Right atrium auricular region (tissue), 2 donors: ENCODE measurements at regions not wholly inside any gene's neighbourhood (a gene's known extent, or its start where the extent isn't known, plus 50 kb on each side); places are given as distances from the start of the nearest gene placed in this dataset.

Experiments
- DNase-seq: peaks from one replicate; pipeline ENCODE4 v3.0.0-alpha.2; 2019; ENCODE audit warnings: low spot score
- H3K27ac ChIP-seq, 2 donors: fragments of 200-600 bp; sonication (generic); 1 replicate in 1 of 2; 2 replicates in 1 of 2; pipeline ENCODE4 v1.5.1; 2016 to 2019
- H3K27me3 ChIP-seq, 2 donors: fragments of 200-600 bp; sonication (generic); one replicate each; pipeline versions ENCODE4 v1.5.1 to v1.6.0; 2017 to 2019
- H3K36me3 ChIP-seq: fragments of 200-600 bp; sonication (generic); one replicate; pipeline ENCODE4 v1.5.1; 2016
- H3K4me1 ChIP-seq, 2 donors: fragments of 200-600 bp; sonication (generic); one replicate each; pipeline versions ENCODE4 v1.5.1 to v1.6.0; 2017 to 2019
- H3K4me3 ChIP-seq, 2 donors: fragments of 200-600 bp; sonication (generic); 1 replicate in 1 of 2; 2 replicates in 1 of 2; pipeline ENCODE4 v1.5.1; 2017 to 2019; ENCODE audit warnings: mild to moderate bottlenecking in 1 of 2, moderate library complexity in 1 of 2
- H3K9me3 ChIP-seq, 2 donors: fragments of 200-600 bp; sonication (generic); one replicate each; pipeline ENCODE4 v1.5.1; 2019
- CTCF ChIP-seq, 2 donors: fragments of 200-600 bp; sonication (generic); IDR thresholded peaks; one replicate each; pipeline ENCODE4 v1.5.1; 2019; ENCODE audit warnings: antibody characterized with exemption in 2 of 2

- H3K9me3 ChIP-seq = no peaks in the 10 kb centered on the region
- no peak for TF ChIP-seq CTCF (IDR thresholded peaks at IDR 0.05)
- peaks cover 0 to 6% of the 10 kb centered on the region in 2 donors for H3K4me1 ChIP-seq
- H3K27ac ChIP-seq = no peak overlapping the region
- H3K36me3 ChIP-seq = no peaks in the 10 kb centered on the region
- no peaks in the 10 kb centered on the region for H3K27me3 ChIP-seq
- no peak overlapping the region for H3K4me3 ChIP-seq
- no peak for DNase-seq
Measured at GRCh38 chr2:219991116-219991515, 363.7 kb downstream of the SLC4A3 start.

GRCh38 chr2:219995399-219995798, 368.0 kb downstream of the SLC4A3 start:
- H3K4me1 ChIP-seq = peaks cover 0 to 6% of the 10 kb centered on the region in 2 donors

GRCh38 chr2:219995991-219996765, 368.7 kb downstream of the SLC4A3 start:
- no peaks in the 10 kb centered on the region for H3K9me3 ChIP-seq

More at GRCh38 chr2:219995399-219995798, 368.0 kb downstream of the SLC4A3 start:
- no peak for TF ChIP-seq CTCF (IDR thresholded peaks at IDR 0.05)
- Histone ChIP-seq H3K4me3 (no peak overlapping the region), H3K9me3 (no peaks in the 10 kb centered on the region), H3K36me3 (no peaks in the 10 kb centered on the region), H3K27ac (no peak overlapping the region), H3K27me3 (no peaks in the 10 kb centered on the region)
- DNase-seq = no peak

GRCh38 chr2:219997341-219997851, 370.0 kb downstream of the SLC4A3 start:
- peak in 1 of 2 donors; percentile 60 for TF ChIP-seq CTCF (IDR thresholded peaks at IDR 0.05)
- Histone ChIP-seq H3K4me3 (no peak overlapping the region), H3K27ac (no peak overlapping the region), H3K36me3 (no peaks in the 10 kb centered on the region), H3K9me3 (no peaks in the 10 kb centered on the region), H3K27me3 (no peaks in the 10 kb centered on the region), H3K4me1 (peaks cover 0 to 6% of the 10 kb centered on the region in 2 donors)
- DNase-seq = no peak

More at GRCh38 chr2:219995991-219996765, 368.7 kb downstream of the SLC4A3 start:
- Histone ChIP-seq H3K4me3 (no peak overlapping the region), H3K36me3 (no peaks in the 10 kb centered on the region), H3K27ac (no peak overlapping the region), H3K27me3 (no peaks in the 10 kb centered on the region), H3K4me1 (peaks cover 0 to 6% of the 10 kb centered on the region in 2 donors)
- DNase-seq = no peak
- no peak for TF ChIP-seq CTCF (IDR thresholded peaks at IDR 0.05)

- H3K36me3 ChIP-seq = no peaks in the 10 kb centered on the region
- no peaks in the 10 kb centered on the region for H3K27me3 ChIP-seq
- peaks cover 0 to 6% of the 10 kb centered on the region in 2 donors for H3K4me1 ChIP-seq
- H3K9me3 ChIP-seq = no peaks in the 10 kb centered on the region
- H3K27ac ChIP-seq = no peak overlapping the region
- no peak for TF ChIP-seq CTCF (IDR thresholded peaks at IDR 0.05)
- DNase-seq = no peak
- no peak overlapping the region for H3K4me3 ChIP-seq
Measured at GRCh38 chr2:219998107-219998506, 370.7 kb downstream of the SLC4A3 start.
